ENCODE measurements at regions not wholly inside any gene's neighbourhood (a gene's known extent, or its start where the extent isn't known, plus 50 kb on each side); places are given as distances from the start of the nearest gene placed in this dataset.

DNA sequence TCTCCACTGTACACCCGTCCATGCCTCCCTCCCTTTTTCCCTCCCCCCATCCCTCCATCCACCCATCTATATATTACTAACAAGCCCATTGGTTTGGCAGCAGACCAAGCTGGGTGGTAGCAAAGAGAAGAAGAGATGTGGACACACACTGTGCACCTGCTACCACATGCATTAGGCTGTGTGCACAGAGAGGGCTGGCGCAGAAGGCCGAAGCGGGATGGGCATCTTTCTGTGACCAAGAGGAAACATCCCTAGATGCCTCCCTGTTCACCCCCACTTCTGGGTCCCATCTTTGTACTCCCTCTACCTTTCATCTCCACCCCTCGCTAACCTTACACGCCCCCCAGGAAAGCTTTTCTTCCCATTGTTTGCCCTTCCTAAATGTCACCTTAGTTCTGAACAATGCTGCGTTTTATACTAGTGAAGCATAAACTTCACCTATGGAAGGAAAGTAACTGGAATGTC lies 64.9 kb upstream of the AFDN start:
- TF ChIP-seq GATA2 (IDR thresholded peaks at IDR 0.05; ENCODE audit: low read depth, low read length), result no peak
- TF ChIP-seq GATA3 (IDR thresholded peaks at IDR 0.05; ENCODE audit: low read depth, low read length), result no peak
